Upper lobe of right lung (tissue), 1 donor: ENCODE measurements at regions not wholly inside any gene's neighbourhood (a gene's known extent, or its start where the extent isn't known, plus 50 kb on each side); places are given as distances from the start of the nearest gene placed in this dataset.

Source experiments
- ATAC-seq: fragments of 200-7000 bp; cut with Tn5 transposase; one replicate; pipeline ENCODE4 v1.9.1; 2020; ENCODE audit warnings: mild to moderate bottlenecking, moderate library complexity
- DNase-seq: peaks from one replicate; pipeline ENCODE4 v3.0.0-alpha.2; 2020
- H3K27ac ChIP-seq: fragments of 200-600 bp; one replicate; pipeline ENCODE4 v1.8.0; 2022
- H3K27me3 ChIP-seq: fragments of 200-600 bp; one replicate; pipeline ENCODE4 v1.8.0; 2022; ENCODE audit warnings: mild to moderate bottlenecking
- H3K36me3 ChIP-seq: fragments of 200-600 bp; one replicate; pipeline ENCODE4 v1.8.0; 2022
- H3K4me1 ChIP-seq: fragments of 200-600 bp; one replicate; pipeline ENCODE4 v1.8.0; 2022
- H3K4me3 ChIP-seq: fragments of 200-600 bp; one replicate; pipeline ENCODE4 v1.8.0; 2022; ENCODE audit warnings: mild to moderate bottlenecking
- H3K9me3 ChIP-seq: fragments of 200-600 bp; one replicate; pipeline ENCODE4 v1.8.0; 2022
- intact Hi-C: fragments of 100-400 bp; cut with DNase I; formaldehyde crosslinking; loops from one replicate; pipeline ENCODE4 v1.11.0; 2022
- TF ChIP-seq, protein P1 (sequence below): fragments of 200-600 bp; IDR thresholded peaks from one replicate; pipeline ENCODE4 v1.8.0; 2022; ENCODE audit warnings: antibody characterized with exemption
- donor health status: DM: no; HTN: yes; CAD: no; lungs with severe emphysema.

- DNase-seq = no peak
- TF ChIP-seq, protein P1, sequence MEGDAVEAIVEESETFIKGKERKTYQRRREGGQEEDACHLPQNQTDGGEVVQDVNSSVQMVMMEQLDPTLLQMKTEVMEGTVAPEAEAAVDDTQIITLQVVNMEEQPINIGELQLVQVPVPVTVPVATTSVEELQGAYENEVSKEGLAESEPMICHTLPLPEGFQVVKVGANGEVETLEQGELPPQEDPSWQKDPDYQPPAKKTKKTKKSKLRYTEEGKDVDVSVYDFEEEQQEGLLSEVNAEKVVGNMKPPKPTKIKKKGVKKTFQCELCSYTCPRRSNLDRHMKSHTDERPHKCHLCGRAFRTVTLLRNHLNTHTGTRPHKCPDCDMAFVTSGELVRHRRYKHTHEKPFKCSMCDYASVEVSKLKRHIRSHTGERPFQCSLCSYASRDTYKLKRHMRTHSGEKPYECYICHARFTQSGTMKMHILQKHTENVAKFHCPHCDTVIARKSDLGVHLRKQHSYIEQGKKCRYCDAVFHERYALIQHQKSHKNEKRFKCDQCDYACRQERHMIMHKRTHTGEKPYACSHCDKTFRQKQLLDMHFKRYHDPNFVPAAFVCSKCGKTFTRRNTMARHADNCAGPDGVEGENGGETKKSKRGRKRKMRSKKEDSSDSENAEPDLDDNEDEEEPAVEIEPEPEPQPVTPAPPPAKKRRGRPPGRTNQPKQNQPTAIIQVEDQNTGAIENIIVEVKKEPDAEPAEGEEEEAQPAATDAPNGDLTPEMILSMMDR = no peak
- ATAC-seq = no peak
- H3K27ac ChIP-seq = no peak overlapping the region
- no peaks in the 10 kb centered on the region for H3K4me1 ChIP-seq
- no peak overlapping the region for H3K4me3 ChIP-seq
- no peaks in the 10 kb centered on the region for H3K9me3 ChIP-seq
- intact Hi-C loops = no loop called here
- H3K36me3 ChIP-seq = no peaks in the 10 kb centered on the region
- no peaks in the 10 kb centered on the region for H3K27me3 ChIP-seq
Measured at GRCh38 chr1:82755671-82756070, 954.9 kb downstream of the ADGRL2 start.

DNA sequence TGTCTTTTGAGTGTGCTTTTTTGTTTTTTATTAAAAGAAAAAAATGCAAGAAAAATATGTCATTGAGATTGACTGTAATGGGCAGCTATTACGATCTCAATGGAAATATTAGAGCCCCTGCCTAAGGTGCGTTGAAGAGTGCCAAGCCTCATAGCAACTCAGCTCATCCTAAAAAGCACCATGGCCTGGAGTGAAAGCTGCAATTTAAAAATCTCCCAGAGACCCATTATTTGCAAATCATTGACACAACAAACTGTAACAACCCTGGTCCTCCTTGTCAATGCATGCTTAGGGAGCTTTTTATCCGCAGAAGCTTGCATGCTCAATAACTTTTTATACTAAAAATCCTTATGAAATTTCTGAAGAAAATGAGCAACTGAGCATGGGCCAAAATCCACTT is 954.5 kb downstream of the ADGRL2 start:
- no peaks in the 10 kb centered on the region for H3K4me1 ChIP-seq
- H3K36me3 ChIP-seq = no peaks in the 10 kb centered on the region
- ATAC-seq (no peak), DNase-seq (no peak)
- H3K27me3 ChIP-seq = no peaks in the 10 kb centered on the region
- no peak overlapping the region for H3K27ac ChIP-seq
- no peak overlapping the region for H3K4me3 ChIP-seq
- H3K9me3 ChIP-seq = no peaks in the 10 kb centered on the region
- intact Hi-C loops = no loop called here
- TF ChIP-seq, protein P1 = no peak

GRCh38 chr1:82752046-82752445 is 951.3 kb downstream of the ADGRL2 start:
- H3K36me3 ChIP-seq = no peaks in the 10 kb centered on the region
- H3K27me3 ChIP-seq = no peaks in the 10 kb centered on the region
- no peak for ATAC-seq
- TF ChIP-seq, protein P1 = no peak
- intact Hi-C loops = no loop called here
- DNase-seq = no peak
- no peaks in the 10 kb centered on the region for H3K4me1 ChIP-seq
- no peaks in the 10 kb centered on the region for H3K9me3 ChIP-seq
- H3K4me3 ChIP-seq = no peak overlapping the region
- H3K27ac ChIP-seq = no peak overlapping the region

DNA sequence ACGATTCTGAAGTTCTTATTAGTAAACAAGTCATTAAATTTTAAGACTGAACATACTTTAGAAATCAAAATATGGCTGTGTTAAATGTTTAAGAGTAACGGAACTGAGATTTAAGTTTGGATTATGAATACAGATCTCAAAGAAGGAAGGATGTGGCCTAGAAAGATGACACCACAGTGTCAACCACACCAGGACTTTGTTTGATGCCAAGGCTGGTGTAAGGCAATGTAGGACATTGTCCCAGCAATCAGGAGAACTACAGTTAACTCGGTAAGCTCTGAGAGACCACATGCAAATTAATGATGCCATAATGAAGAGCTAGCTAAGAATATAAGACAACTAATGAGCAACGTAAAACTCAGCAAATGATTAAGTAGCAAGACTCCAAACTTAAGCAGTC is 932.9 kb downstream of the ADGRL2 start:
- H3K27me3 ChIP-seq = no peaks in the 10 kb centered on the region
- peaks cover 9% of the 10 kb centered on the region for H3K9me3 ChIP-seq
- H3K4me1 ChIP-seq = no peaks in the 10 kb centered on the region
- DNase-seq (no peak), ATAC-seq (no peak)
- H3K4me3 ChIP-seq = no peak overlapping the region
- no peak overlapping the region for H3K27ac ChIP-seq
- intact Hi-C loops = no loop called here
- no peaks in the 10 kb centered on the region for H3K36me3 ChIP-seq
- TF ChIP-seq, protein P1 = no peak

DNA sequence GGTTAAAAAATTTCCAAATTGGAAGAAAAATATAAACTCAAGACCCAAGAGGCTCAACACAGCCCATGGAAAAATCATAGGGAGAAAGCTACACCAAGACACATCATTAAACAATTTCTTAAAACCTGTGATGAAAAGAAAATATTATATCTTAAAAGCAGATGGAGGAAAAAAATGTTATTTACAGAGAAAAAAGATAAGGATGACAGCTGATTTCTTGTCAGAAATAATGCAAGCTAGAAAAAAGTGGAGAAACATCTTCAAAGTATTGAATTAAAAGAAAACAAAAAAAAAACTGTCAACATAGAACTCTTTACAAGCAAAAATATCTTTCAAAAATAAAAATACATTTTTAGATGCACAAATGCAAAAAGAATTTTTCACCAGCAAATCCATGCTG is 930.5 kb downstream of the ADGRL2 start:
- intact Hi-C loops = no loop called here

DNA sequence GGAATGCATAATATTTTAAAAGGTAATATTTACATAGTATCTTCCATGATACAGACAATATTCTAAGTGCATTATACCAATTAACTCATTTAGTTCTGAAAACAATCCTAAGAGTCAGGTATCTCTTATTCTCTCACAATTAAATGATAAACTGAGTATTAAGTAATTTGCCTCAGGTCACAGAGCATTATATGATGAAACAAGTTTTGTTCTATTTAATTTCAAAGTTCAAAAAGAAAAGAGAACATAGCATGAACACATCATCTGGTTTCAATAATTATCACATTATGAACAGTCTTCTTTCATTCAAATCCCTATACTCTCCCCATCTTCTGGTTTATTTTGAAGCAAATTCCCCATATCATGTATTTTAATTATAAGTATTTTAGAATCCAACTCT is 927.5 kb downstream of the ADGRL2 start:
- intact Hi-C loops = no loop called here

More for the DNA sequence above, 930.5 kb downstream of the ADGRL2 start:
- TF ChIP-seq, protein P1 = no peak
- ATAC-seq = no peak
- no peak for DNase-seq
- H3K27me3 ChIP-seq = no peaks in the 10 kb centered on the region
- no peaks in the 10 kb centered on the region for H3K36me3 ChIP-seq
- no peak overlapping the region for H3K27ac ChIP-seq
- peaks cover 9% of the 10 kb centered on the region for H3K9me3 ChIP-seq
- no peaks in the 10 kb centered on the region for H3K4me1 ChIP-seq
- no peak overlapping the region for H3K4me3 ChIP-seq

More for the DNA sequence above, 927.5 kb downstream of the ADGRL2 start:
- ATAC-seq (no peak), DNase-seq (no peak)
- no peak overlapping the region for H3K4me3 ChIP-seq
- peaks cover 9% of the 10 kb centered on the region for H3K9me3 ChIP-seq
- TF ChIP-seq, protein P1 = no peak
- H3K36me3 ChIP-seq = no peaks in the 10 kb centered on the region
- no peak overlapping the region for H3K27ac ChIP-seq
- H3K4me1 ChIP-seq = no peaks in the 10 kb centered on the region
- no peaks in the 10 kb centered on the region for H3K27me3 ChIP-seq
